Ishikawa (cell line): ENCODE measurements at regions not wholly inside any gene's neighbourhood (a gene's known extent, or its start where the extent isn't known, plus 50 kb on each side); places are given as distances from the start of the nearest gene placed in this dataset.

Experiments used
- CEBPB ChIP-seq: IDR thresholded peaks from 2 replicates; pipeline ENCODE4 v1.6.1; 2012
- CREB1 ChIP-seq: IDR thresholded peaks from 2 replicates; pipeline ENCODE4 v1.6.1; 2012; ENCODE audit warnings: low read depth
- EGR1 ChIP-seq: IDR thresholded peaks from 2 replicates; pipeline ENCODE4 v1.6.1; 2012
- EP300 ChIP-seq: IDR thresholded peaks from 2 replicates; pipeline ENCODE4 v1.6.1; 2012; ENCODE audit warnings: borderline replicate concordance
- FOXM1 ChIP-seq: IDR thresholded peaks from 2 replicates; pipeline ENCODE4 v1.6.1; 2012; ENCODE audit warnings: low read depth, borderline replicate concordance
- NFIC ChIP-seq: IDR thresholded peaks from 2 replicates; pipeline ENCODE4 v1.6.1; 2012
- RAD21 ChIP-seq: IDR thresholded peaks from 2 replicates; pipeline ENCODE4 v1.6.1; 2012; ENCODE audit warnings: low read depth
- TAF1 ChIP-seq: IDR thresholded peaks from 2 replicates; pipeline ENCODE4 v1.6.1; 2012; ENCODE audit warnings: low read depth, mild to moderate bottlenecking
- TCF12 ChIP-seq: IDR thresholded peaks from 2 replicates; pipeline ENCODE4 v1.6.1; 2012; ENCODE audit warnings: low read depth
- TEAD4 ChIP-seq: IDR thresholded peaks from 2 replicates; pipeline ENCODE4 v1.6.1; 2012
- YY1 ChIP-seq: IDR thresholded peaks from 2 replicates; pipeline ENCODE4 v1.6.1; 2012; ENCODE audit warnings: low read depth
- ZBTB7A ChIP-seq: IDR thresholded peaks from 2 replicates; pipeline ENCODE4 v1.6.1; 2012; ENCODE audit warnings: low read depth
- TF ChIP-seq, protein P1 (sequence below): IDR thresholded peaks from 2 replicates; pipeline ENCODE4 v1.6.1; 2012
- TF ChIP-seq, protein P2 (sequence below): IDR thresholded peaks from 2 replicates; pipeline ENCODE4 v1.6.1; 2012
- TF ChIP-seq, protein P3 (sequence below): IDR thresholded peaks from 2 replicates; pipeline ENCODE4 v1.6.1; 2012; ENCODE audit warnings: low read depth, mild to moderate bottlenecking

DNA sequence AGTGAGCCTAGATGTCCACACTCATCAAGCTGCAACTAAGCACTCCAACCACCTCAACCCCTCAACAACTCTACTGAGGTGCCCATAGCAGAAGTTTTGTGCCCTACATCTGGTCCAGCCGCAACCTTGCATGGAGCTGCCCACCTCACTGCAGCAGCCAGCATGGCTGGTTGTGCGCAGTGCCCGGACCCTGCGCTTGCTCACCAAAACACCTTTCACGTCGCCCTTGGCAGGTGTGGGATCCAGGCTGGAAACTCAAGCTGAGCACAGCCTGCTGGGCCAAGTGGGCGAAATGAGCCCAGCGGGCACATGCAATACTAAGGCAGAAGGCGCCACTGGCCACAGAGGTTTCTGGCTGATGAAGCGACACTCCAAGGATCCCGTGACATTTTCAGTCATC lies 902.4 kb downstream of the TBC1D32 start:
- TF ChIP-seq CEBPB (no peak), YY1 (no peak), EP300 (no peak), TAF1 (no peak), CREB1 (no peak), EGR1 (no peak), NFIC (no peak), RAD21 (no peak)
- TF ChIP-seq, protein P1, sequence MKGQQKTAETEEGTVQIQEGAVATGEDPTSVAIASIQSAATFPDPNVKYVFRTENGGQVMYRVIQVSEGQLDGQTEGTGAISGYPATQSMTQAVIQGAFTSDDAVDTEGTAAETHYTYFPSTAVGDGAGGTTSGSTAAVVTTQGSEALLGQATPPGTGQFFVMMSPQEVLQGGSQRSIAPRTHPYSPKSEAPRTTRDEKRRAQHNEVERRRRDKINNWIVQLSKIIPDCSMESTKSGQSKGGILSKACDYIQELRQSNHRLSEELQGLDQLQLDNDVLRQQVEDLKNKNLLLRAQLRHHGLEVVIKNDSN = no peak
- TF ChIP-seq, protein P2, sequence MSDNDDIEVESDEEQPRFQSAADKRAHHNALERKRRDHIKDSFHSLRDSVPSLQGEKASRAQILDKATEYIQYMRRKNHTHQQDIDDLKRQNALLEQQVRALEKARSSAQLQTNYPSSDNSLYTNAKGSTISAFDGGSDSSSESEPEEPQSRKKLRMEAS = no peak

DNA sequence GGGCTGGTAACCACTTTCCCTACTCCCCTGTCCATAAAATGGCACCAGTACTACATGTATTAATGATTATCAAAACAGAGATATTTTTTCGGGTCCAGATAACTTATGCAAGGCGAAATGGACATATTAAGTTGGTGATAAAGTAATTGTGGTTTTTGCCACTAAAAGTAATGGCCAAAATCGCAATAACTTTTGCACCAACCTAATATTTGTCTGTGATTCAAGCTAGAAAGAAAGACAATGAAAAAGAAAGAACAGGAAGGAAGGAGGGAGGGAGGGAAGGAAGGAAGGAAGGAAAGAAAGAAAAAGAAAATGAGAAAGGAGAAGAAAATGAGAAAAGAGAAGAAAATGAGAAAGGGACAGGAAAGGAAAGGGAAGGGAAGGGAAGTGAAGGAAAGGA lies 922.9 kb downstream of the TBC1D32 start:
- TF ChIP-seq CEBPB (no peak), NFIC (no peak), ZBTB7A (no peak), TEAD4 (no peak), FOXM1 (no peak), YY1 (no peak), TAF1 (no peak), CREB1 (no peak), EGR1 (no peak), TCF12 (no peak), RAD21 (no peak), EP300 (no peak)
- TF ChIP-seq, protein P1 = no peak
- TF ChIP-seq, protein P2 = no peak
- TF ChIP-seq, protein P3, sequence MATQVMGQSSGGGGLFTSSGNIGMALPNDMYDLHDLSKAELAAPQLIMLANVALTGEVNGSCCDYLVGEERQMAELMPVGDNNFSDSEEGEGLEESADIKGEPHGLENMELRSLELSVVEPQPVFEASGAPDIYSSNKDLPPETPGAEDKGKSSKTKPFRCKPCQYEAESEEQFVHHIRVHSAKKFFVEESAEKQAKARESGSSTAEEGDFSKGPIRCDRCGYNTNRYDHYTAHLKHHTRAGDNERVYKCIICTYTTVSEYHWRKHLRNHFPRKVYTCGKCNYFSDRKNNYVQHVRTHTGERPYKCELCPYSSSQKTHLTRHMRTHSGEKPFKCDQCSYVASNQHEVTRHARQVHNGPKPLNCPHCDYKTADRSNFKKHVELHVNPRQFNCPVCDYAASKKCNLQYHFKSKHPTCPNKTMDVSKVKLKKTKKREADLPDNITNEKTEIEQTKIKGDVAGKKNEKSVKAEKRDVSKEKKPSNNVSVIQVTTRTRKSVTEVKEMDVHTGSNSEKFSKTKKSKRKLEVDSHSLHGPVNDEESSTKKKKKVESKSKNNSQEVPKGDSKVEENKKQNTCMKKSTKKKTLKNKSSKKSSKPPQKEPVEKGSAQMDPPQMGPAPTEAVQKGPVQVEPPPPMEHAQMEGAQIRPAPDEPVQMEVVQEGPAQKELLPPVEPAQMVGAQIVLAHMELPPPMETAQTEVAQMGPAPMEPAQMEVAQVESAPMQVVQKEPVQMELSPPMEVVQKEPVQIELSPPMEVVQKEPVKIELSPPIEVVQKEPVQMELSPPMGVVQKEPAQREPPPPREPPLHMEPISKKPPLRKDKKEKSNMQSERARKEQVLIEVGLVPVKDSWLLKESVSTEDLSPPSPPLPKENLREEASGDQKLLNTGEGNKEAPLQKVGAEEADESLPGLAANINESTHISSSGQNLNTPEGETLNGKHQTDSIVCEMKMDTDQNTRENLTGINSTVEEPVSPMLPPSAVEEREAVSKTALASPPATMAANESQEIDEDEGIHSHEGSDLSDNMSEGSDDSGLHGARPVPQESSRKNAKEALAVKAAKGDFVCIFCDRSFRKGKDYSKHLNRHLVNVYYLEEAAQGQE = no peak

DNA sequence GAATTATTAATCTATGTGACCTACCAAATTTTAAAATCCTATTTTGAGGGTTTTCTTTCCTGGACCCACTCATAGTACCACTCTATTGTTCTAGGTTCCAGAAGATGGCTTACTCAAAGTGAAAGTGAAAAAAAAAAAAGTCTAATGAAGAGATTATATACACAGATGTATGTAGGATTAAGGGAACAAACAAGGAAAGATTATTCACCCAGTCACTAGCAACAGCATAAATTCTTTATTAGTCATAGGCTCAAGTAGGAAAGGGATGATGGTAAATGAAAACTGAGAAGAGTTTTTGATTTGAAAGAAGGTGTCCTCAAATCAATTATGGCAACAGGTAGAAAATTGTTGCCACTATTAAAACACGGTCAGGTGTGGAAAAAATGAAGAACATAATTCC lies 923.7 kb downstream of the TBC1D32 start:
- TF ChIP-seq YY1 (no peak), TEAD4 (no peak), ZBTB7A (no peak), RAD21 (no peak), EP300 (no peak), CEBPB (no peak), FOXM1 (no peak), NFIC (no peak), CREB1 (no peak), TCF12 (no peak), TAF1 (no peak), EGR1 (no peak)
- TF ChIP-seq, protein P1 = no peak
- TF ChIP-seq, protein P2 = no peak
- TF ChIP-seq, protein P3 = no peak

DNA sequence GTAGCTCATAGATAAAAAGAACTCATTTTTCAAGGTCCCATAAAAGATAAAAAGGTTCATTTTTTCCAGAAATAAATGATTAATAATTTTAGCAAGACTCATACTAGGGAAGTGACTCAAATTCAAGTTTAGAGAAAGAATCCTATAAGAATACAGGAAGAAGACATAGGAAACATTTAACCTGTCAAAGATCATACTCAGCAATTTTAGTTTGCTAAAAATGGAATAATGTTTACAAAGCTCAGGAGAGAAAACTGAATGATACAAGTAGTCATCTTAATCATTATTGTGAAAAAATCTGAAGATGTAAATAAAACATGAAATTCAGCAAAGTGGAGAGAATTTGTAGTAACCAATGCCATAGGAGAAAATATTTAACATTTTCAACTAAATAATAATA lies 926.6 kb downstream of the TBC1D32 start:
- TF ChIP-seq TAF1 (no peak), TCF12 (no peak), NFIC (no peak), RAD21 (no peak), CREB1 (no peak), EGR1 (no peak), FOXM1 (no peak), CEBPB (no peak), ZBTB7A (no peak), YY1 (no peak), TEAD4 (no peak)
- TF ChIP-seq, protein P1 = no peak
- TF ChIP-seq, protein P2 = no peak

DNA sequence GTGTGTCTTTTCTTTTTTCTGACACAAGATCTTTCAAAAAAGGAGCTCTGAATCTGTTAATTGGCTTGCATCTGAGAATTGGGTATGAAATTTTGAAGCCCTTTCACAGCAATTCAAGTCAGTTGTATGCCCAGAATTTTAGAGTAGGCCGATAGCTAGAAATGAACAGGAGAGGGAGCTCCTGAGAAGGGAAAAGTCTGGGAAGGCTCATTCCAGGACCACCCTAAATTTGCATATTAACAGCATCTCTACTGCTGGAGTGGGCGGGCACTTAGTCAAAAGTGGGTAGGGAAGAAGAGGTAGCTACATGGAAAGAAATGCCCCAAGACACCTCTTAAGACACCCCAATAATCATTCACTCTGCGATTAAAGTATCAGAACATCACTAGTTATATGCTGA lies 928.3 kb downstream of the TBC1D32 start:
- TF ChIP-seq, protein P3 = no peak
- TF ChIP-seq NFIC (no peak), RAD21 (peak; percentile 43; the same call in 1 of the 2 replicates), EP300 (no peak), EGR1 (no peak), TAF1 (no peak), CEBPB (no peak), YY1 (no peak), TEAD4 (peak; percentile 5; the same call in 1 of the 2 replicates), CREB1 (no peak), ZBTB7A (no peak)
- TF ChIP-seq, protein P2 = no peak
